GM20000 (cell line): ENCODE measurements at regions not wholly inside any gene's neighbourhood (a gene's known extent, or its start where the extent isn't known, plus 50 kb on each side); places are given as distances from the start of the nearest gene placed in this dataset.

ENCODE experiments used
- DNase-seq: peaks from one replicate; pipeline ENCODE4 v3.0.0; 2012; ENCODE audit warnings: low spot score
- TF ChIP-seq, protein P1 (sequence below): IDR thresholded peaks from 2 replicates; pipeline ENCODE4 v1.5.1; 2012; ENCODE audit warnings: mild to moderate bottlenecking, control low read depth; ENCODE audit errors: extremely low read depth, missing control alignments

DNA sequence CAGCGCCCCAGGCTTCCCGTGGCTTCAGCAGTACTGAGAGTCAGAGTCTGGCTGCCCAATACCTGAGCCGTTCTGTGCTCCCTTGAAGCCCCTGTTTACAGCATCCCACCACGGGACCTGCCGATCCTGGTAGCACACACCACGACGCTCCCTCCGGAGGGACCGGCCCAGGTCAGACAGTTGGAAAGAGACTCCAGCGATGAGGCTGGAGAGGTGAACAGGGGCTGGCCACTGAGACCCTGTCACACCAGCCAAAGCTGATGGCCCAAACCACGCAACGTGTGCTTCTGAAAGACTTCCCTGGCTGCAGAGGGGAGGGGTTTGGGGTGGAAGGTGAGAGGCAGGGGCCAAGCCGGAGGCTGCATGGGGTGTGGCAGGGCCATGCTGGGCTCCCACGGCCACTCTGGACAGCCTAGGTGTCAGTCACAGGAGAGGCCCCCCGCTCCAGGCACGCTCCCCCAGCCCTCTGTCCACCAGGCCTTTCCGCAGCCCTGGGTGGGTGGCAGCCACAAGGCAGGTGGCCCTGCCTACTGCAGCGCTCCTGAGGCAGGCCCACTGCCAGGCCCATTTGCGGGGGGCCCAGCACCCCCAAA lies 140.2 kb upstream of the CHST15 start:
- TF ChIP-seq, protein P1, sequence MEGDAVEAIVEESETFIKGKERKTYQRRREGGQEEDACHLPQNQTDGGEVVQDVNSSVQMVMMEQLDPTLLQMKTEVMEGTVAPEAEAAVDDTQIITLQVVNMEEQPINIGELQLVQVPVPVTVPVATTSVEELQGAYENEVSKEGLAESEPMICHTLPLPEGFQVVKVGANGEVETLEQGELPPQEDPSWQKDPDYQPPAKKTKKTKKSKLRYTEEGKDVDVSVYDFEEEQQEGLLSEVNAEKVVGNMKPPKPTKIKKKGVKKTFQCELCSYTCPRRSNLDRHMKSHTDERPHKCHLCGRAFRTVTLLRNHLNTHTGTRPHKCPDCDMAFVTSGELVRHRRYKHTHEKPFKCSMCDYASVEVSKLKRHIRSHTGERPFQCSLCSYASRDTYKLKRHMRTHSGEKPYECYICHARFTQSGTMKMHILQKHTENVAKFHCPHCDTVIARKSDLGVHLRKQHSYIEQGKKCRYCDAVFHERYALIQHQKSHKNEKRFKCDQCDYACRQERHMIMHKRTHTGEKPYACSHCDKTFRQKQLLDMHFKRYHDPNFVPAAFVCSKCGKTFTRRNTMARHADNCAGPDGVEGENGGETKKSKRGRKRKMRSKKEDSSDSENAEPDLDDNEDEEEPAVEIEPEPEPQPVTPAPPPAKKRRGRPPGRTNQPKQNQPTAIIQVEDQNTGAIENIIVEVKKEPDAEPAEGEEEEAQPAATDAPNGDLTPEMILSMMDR: no peak
- DNase-seq: no peak

DNA sequence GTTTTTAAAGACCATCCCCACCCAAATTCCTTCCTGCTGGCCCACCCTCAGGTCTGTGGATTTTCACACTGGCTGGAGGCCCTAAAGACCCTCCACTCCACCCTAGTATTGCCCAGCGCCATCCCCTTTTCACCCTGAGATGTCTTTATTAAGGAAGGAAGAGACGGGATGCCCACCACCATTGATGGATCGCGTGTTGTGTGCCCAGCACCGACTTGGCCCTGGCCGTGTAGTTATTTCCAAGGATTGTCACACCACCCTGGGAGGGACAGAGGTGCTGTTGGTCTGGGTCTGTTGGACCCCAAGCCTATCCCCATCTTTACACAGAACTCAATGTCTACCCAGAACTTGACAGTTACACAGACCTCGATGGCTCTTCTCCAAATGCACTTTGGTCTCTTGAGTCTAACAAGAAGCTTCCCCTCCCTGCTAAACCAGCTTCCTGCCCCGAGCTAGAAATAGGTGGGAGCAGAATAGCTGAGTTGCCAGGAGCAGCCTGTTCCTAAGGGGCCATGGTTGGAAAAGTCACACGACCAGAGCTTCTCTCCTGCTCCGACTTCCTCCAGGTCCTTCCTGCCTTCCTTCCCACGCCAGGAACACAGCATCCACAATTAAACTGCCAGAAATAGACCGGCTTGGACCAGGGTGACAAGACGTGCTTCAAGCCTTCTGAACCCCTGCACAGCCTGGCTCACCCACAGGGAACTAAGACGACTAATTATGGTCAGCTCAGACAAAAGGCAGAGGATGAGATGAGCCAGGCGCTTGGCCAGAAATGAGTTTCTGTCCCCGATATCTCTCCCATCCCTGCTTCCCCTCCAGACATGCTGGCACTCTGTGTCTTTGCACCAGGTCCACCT lies 139.5 kb upstream of the CHST15 start:
- no peak for DNase-seq
- TF ChIP-seq, protein P1: no peak

DNA sequence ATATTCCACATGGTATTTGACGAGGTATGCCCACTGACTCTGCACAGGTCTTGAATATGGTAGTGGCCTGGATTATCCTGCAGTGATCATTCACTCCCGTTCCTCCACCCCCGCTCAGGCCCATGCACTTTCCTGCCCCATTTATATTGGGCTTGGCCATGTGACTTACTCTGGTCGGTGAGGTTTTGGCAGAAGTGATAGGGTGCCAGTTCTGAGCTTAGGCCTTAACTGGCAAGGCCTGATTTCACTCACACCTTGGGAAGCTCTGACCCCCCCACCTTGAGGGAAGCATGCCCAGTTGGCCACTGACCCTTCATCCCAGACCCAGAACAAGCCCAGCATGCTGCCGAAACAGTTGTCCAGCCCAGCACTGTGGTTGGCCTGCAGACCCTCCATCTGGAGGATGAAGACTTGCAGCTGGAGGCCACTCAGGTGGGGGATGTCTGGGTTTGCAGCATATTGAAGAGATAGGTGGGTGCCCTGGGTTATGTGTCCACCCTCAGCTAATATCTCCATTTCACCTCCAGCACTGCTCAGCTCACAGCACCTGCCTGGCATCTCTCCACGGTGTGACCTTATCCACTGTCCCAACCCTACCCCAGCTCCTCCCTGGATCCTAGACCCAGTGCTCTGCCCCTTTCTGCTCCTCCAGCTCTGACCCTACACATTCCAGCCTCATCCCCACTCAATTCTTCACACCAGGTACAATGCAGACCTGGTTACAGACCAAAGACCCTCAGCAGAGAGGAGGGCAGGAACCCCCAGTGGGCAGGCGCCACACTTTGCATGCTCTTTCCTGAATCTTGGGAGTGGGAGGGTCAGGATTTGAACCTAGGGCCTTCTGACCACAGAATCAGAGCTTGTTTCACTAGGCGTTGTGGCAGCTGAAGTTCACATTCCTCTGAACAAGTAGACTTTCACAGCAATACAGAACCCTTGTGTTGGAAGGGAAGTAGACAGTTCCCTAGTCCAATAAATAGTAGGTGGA lies 138.1 kb upstream of the CHST15 start:
- TF ChIP-seq, protein P1: no peak
- DNase-seq: peak; percentile 63

DNA sequence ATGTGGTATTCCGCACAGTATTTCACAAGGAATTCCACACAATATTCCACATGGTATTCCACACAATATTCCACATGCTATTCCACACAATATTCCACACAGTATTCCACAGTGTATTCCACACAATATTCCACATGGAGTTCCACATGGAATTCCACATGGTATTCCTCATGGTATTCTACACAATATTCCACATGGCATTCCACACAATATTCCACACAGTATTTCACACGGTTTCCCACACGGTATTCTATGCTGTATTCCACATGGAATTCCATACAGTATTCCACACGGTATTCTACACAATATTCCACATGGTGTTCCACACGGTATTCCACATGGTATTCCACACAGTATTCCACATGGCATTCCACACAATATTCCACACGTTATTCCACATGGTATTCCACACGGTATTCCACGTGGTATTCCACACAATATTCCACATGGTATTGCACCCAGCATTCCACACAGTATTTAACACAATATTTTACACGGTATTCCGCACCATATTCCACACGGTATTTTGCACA lies 137.3 kb upstream of the CHST15 start:
- no peak for DNase-seq
- TF ChIP-seq, protein P1: no peak

DNA sequence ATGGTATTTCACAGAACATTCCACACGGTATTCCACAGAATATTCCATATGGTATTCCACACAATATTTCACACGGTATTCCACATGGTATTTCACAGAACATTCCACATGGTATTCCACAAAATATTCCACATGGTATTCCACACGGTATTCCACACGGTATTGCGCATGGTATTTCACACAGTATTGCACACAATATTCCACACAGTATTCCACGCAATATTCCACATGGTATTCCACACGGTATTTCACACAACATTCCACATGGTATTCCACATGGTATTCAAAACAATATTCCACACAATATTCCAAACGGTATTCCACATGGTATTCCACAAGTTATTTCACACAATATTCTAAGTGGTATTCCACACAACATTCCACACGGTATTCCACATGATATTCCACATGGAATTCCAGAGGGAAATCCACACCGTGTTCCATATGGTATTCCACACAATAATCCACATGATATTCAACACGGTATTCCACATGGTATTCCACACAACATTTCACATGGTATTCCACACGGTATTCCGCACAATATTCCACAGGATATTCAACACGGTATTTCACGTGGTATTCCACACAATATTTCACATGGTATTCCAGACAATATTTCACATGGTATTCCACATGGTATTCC lies 136.7 kb upstream of the CHST15 start:
- TF ChIP-seq, protein P1: no peak
- no peak for DNase-seq

DNA sequence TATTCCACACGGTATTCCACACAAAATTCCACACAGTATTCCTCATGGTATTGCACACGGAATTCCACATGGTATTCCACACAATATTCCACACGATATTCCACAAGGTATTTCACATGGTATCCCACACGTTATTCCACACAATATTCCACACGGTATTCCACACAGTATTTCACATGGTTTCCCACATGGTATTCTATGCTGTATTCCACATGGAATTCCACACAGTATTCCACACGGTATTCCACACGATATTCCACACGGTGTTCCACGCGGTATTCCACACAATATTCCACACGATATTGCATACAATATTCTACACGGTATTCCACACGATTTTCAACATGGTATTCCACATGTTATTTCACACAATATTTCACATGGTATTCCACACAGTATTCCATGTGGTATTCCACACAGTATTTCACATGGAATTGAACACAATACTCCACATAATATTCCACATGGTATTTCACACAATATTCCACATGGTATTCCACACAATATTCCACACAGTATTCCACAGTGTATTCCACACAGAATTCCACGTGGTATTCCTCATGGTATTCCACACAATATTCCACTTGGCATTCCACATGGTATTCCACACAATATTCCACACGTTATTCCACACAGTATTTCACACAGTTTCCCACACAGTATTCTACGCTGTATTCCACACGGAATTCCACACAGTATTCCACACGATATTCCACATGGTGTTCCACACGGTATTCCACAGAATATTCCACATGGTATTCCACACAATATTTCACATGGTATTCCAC lies 136.0 kb upstream of the CHST15 start:
- no peak for DNase-seq

More for the DNA sequence above, 136.0 kb upstream of the CHST15 start:
- TF ChIP-seq, protein P1: no peak
